Glomerular endothelial cell (primary cell): ENCODE measurements at regions not wholly inside any gene's neighbourhood (a gene's known extent, or its start where the extent isn't known, plus 50 kb on each side); places are given as distances from the start of the nearest gene placed in this dataset.
"Not testable (repeated sequence)": the region's sequence is repeated elsewhere in the genome, so short reads cannot be mapped to it uniquely, and the experiment has no call there.

Source experiments
- DNase-seq: peaks from one replicate; pipeline ENCODE4 v3.0.0-alpha.2; 2011; ENCODE audit warnings: low read depth, low spot score; ENCODE audit errors: extremely low read depth

- DNase-seq, result no peak
Measured at GRCh38 chr16:29311461-29312344, 94.8 kb downstream of the NPIPB11 start.

GRCh38 chr16:29310852-29311314 is 95.6 kb downstream of the NPIPB11 start:
- DNase-seq, result no peak

- not testable (repeated sequence) for DNase-seq
Measured at GRCh38 chr16:29310243-29310642, 96.3 kb downstream of the NPIPB11 start.

- DNase-seq, result not testable (repeated sequence)
Measured at GRCh38 chr16:29309601-29310000, 96.9 kb downstream of the NPIPB11 start.

GRCh38 chr16:29308644-29309546 is 97.6 kb downstream of the NPIPB11 start:
- no peak for DNase-seq

- DNase-seq, result no peak
Measured at GRCh38 chr16:29307598-29308507, 98.7 kb downstream of the NPIPB11 start.

GRCh38 chr16:29306943-29307597 is 99.4 kb downstream of the NPIPB11 start:
- no peak for DNase-seq

GRCh38 chr16:29306201-29306600 is 100.3 kb downstream of the NPIPB11 start:
- no peak for DNase-seq

- not testable (repeated sequence) for DNase-seq
Measured at GRCh38 chr16:29305018-29305417, 101.5 kb downstream of the NPIPB11 start.

GRCh38 chr16:29304251-29304650 is 102.3 kb downstream of the NPIPB11 start:
- DNase-seq, result no peak

- DNase-seq, result no peak
Measured at GRCh38 chr16:29303520-29303919, 103.0 kb downstream of the NPIPB11 start.

- no peak for DNase-seq
Measured at GRCh38 chr16:29302976-29303375, 103.5 kb downstream of the NPIPB11 start.

- DNase-seq, result not testable (repeated sequence)
Measured at GRCh38 chr16:29302433-29302832, 104.1 kb downstream of the NPIPB11 start.

GRCh38 chr16:29301662-29302285 is 104.7 kb downstream of the NPIPB11 start:
- not testable (repeated sequence) for DNase-seq

- DNase-seq, result not testable (repeated sequence)
Measured at GRCh38 chr16:29300541-29301535, 105.7 kb downstream of the NPIPB11 start.

GRCh38 chr16:29300030-29300491 is 106.5 kb downstream of the NPIPB11 start:
- not testable (repeated sequence) for DNase-seq

GRCh38 chr16:29298997-29299396 is 107.5 kb downstream of the NPIPB11 start:
- not testable (repeated sequence) for DNase-seq

GRCh38 chr16:29298307-29298706 is 108.2 kb downstream of the NPIPB11 start:
- not testable (repeated sequence) for DNase-seq
